ENCODE measurements at regions not wholly inside any gene's neighbourhood (a gene's known extent, or its start where the extent isn't known, plus 50 kb on each side); places are given as distances from the start of the nearest gene placed in this dataset.

DNA sequence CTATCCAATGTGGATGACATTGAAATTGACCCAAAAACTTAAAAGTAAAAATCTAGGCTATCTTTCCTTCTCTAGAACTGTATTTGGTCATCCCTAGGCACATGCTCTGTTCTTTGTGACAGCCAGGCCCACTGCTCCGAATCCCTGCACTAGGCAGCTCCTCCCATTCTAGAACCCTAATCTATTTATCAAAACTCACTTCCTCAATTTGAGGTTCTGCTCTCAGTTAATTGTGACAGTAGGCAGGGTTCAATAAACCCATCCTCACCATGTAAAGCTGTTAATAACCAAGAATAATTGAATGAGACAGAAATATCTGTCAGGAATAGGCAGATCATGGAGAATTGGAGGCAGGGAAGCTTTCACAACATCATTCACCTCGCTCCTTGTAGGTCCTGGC, 51.9 kb upstream of the IRF2 start:
- TF ChIP-seq REST (IDR thresholded peaks at IDR 0.05): no peak
- TF ChIP-seq, protein P1, sequence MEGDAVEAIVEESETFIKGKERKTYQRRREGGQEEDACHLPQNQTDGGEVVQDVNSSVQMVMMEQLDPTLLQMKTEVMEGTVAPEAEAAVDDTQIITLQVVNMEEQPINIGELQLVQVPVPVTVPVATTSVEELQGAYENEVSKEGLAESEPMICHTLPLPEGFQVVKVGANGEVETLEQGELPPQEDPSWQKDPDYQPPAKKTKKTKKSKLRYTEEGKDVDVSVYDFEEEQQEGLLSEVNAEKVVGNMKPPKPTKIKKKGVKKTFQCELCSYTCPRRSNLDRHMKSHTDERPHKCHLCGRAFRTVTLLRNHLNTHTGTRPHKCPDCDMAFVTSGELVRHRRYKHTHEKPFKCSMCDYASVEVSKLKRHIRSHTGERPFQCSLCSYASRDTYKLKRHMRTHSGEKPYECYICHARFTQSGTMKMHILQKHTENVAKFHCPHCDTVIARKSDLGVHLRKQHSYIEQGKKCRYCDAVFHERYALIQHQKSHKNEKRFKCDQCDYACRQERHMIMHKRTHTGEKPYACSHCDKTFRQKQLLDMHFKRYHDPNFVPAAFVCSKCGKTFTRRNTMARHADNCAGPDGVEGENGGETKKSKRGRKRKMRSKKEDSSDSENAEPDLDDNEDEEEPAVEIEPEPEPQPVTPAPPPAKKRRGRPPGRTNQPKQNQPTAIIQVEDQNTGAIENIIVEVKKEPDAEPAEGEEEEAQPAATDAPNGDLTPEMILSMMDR (IDR thresholded peaks at IDR 0.05; ENCODE audit: low read depth, low read length, missing input control): no peak
- no peak for TF ChIP-seq EGR1 (IDR thresholded peaks at IDR 0.05; ENCODE audit: low read depth in 2 of 2)
- TF ChIP-seq RXRA (IDR thresholded peaks at IDR 0.05): no peak
- TF ChIP-seq SP1 (IDR thresholded peaks at IDR 0.05): no peak
- TF ChIP-seq YY1 (IDR thresholded peaks at IDR 0.05): no peak

Data from liver (tissue), 3 donors.